ENCODE measurements at regions not wholly inside any gene's neighbourhood (a gene's known extent, or its start where the extent isn't known, plus 50 kb on each side); places are given as distances from the start of the nearest gene placed in this dataset.

GRCh38 chr3:70657454-70657853 is 345.0 kb upstream of the MDFIC2 start:
- no peak for TF ChIP-seq POLR2A (IDR thresholded peaks at IDR 0.05)
- TF ChIP-seq CTCF (IDR thresholded peaks at IDR 0.05): no peak

Data from stomach (tissue), 4 donors.